GM23338 (cell line): ENCODE measurements at regions not wholly inside any gene's neighbourhood (a gene's known extent, or its start where the extent isn't known, plus 50 kb on each side); places are given as distances from the start of the nearest gene placed in this dataset.

Source experiments
- POLR2AphosphoS5 ChIP-seq: IDR thresholded peaks from 2 replicates; pipeline ENCODE4 v1.6.1; 2016; ENCODE audit warnings: antibody characterized with exemption, low read depth
- ZNF114 ChIP-seq: fragments of 250-450 bp; sonication (Bioruptor Pico); IDR thresholded peaks from 2 replicates; pipeline ENCODE4 v1.5.0; 2020; ENCODE audit warnings: mild to moderate bottlenecking, moderate library complexity
- TF ChIP-seq, protein P1 (sequence below), 2 experiments: fragments of 200-600 bp in 1 of 2; sonication (generic) in 1 of 2; conservative IDR thresholded peaks; 2 replicates each; pipeline versions ENCODE4 v1.5.1 to v1.6.1; 2016 to 2017; ENCODE audit warnings: antibody characterized with exemption in 2 of 2, low read depth in 2 of 2, mild to moderate bottlenecking in 2 of 2, moderate library complexity in 1 of 2
- TF ChIP-seq, protein P2 (sequence below): IDR thresholded peaks from 2 replicates; pipeline ENCODE4 v1.6.1; 2016; ENCODE audit warnings: antibody characterized with exemption

DNA sequence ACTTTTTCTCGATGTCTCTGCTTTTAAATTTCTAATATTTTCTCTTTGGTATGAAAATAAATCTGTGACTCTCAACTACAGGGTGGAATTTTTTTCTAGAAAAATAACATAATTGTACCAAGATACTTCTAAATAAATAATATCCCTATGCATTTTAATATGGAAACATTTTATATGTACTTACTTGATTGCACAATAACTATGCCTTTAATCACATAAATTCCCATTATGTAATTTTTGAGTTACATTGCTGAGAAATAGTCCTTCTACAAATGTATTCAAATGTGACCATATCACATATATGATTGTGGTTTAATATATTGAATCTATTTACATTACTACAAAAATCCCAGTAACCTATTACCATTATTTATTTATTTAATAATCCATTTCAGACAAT lies 1543.3 kb upstream of the PABPC4L start:
- TF ChIP-seq, protein P1, sequence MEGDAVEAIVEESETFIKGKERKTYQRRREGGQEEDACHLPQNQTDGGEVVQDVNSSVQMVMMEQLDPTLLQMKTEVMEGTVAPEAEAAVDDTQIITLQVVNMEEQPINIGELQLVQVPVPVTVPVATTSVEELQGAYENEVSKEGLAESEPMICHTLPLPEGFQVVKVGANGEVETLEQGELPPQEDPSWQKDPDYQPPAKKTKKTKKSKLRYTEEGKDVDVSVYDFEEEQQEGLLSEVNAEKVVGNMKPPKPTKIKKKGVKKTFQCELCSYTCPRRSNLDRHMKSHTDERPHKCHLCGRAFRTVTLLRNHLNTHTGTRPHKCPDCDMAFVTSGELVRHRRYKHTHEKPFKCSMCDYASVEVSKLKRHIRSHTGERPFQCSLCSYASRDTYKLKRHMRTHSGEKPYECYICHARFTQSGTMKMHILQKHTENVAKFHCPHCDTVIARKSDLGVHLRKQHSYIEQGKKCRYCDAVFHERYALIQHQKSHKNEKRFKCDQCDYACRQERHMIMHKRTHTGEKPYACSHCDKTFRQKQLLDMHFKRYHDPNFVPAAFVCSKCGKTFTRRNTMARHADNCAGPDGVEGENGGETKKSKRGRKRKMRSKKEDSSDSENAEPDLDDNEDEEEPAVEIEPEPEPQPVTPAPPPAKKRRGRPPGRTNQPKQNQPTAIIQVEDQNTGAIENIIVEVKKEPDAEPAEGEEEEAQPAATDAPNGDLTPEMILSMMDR (conservative IDR thresholded peaks at IDR 0.05; ENCODE audit: low read depth in 2 of 2) = no peak
- TF ChIP-seq ZNF114 = no peak
- TF ChIP-seq, protein P2, sequence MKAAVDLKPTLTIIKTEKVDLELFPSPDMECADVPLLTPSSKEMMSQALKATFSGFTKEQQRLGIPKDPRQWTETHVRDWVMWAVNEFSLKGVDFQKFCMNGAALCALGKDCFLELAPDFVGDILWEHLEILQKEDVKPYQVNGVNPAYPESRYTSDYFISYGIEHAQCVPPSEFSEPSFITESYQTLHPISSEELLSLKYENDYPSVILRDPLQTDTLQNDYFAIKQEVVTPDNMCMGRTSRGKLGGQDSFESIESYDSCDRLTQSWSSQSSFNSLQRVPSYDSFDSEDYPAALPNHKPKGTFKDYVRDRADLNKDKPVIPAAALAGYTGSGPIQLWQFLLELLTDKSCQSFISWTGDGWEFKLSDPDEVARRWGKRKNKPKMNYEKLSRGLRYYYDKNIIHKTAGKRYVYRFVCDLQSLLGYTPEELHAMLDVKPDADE = no peak
- TF ChIP-seq POLR2AphosphoS5 = no peak
